SK-N-SH (cell line): ENCODE measurements at regions not wholly inside any gene's neighbourhood (a gene's known extent, or its start where the extent isn't known, plus 50 kb on each side); places are given as distances from the start of the nearest gene placed in this dataset.
"Not testable (repeated sequence)": the region's sequence is repeated elsewhere in the genome, so short reads cannot be mapped to it uniquely, and the experiment has no call there.

Experiments used
- CTCF ChIA-PET: fragments of 300-600, 350-600 bp; formaldehyde crosslinking; extraction: SDS; loops from one replicate; lab custom pipeline; 2021; lab: Yijun Ruan, JAX
- POLR2A ChIA-PET: fragments of 350-600 bp; sonication (Branson Sonifier 250); formaldehyde crosslinking; extraction: SDS; loops from one replicate; lab custom pipeline; 2020; ENCODE audit warnings: antibody characterized with exemption, inconsistent platforms; lab: Yijun Ruan, JAX
- DNase-seq: peaks from one replicate; pipeline ENCODE4 v3.0.0; 2012
- H2AFZ ChIP-seq: fragments of 200-600 bp; sonication (generic); 2 replicates; pipeline ENCODE4 v1.8.1; 2016; ENCODE audit warnings: antibody characterized with exemption, mild to moderate bottlenecking, low read depth
- H3F3A ChIP-seq: fragments of 200-600 bp; sonication (generic); replicated peaks from 2 replicates; pipeline ENCODE3; 2016; ENCODE audit warnings: antibody characterized with exemption, mild to moderate bottlenecking; ENCODE audit not compliant: insufficient read depth
- H3K27ac ChIP-seq, 2 experiments: fragments of 200-500 bp in 1 of 2; fragments of 200-600 bp in 1 of 2; sonication (Bioruptor generic) in 1 of 2; sonication (generic), shearing (Covaris generic) in 1 of 2; 2 replicates each; pipeline versions ENCODE4 v1.5.1 to v1.6.1; 2014 to 2016; ENCODE audit warnings: low read depth in 2 of 2, inconsistent platforms in 1 of 2, low read length in 1 of 2, mild to moderate bottlenecking in 1 of 2, mixed read lengths in 1 of 2
- H3K27me3 ChIP-seq: fragments of 200-600 bp; sonication (generic), shearing (Covaris generic); 2 replicates; pipeline ENCODE4 v1.6.1; 2016; ENCODE audit warnings: mixed run types; ENCODE audit not compliant: insufficient read depth
- H3K36me3 ChIP-seq, 2 experiments: fragments of 200-500 bp in 1 of 2; fragments of 200-600 bp in 1 of 2; sonication (Bioruptor generic) in 1 of 2; sonication (generic) in 1 of 2; replicated peaks in 1 of 2; 2 replicates each; pipeline versions ENCODE3 to v1.5.1; 2014 to 2016; ENCODE audit warnings: low read length in 1 of 2, mild to moderate bottlenecking in 1 of 2; ENCODE audit not compliant: insufficient read depth in 2 of 2, control insufficient read depth in 1 of 2
- H3K4me1 ChIP-seq, 2 experiments: fragments of 200-500 bp in 1 of 2; fragments of 200-600 bp in 1 of 2; sonication (Bioruptor generic) in 1 of 2; sonication (generic), shearing (Covaris generic) in 1 of 2; 2 replicates each; pipeline versions ENCODE4 v1.5.1 to v1.6.1; 2014 to 2016; ENCODE audit warnings: low read depth in 1 of 2, low read length in 1 of 2, mixed run types in 1 of 2; ENCODE audit not compliant: insufficient read depth in 2 of 2, control insufficient read depth in 1 of 2
- H3K4me2 ChIP-seq: fragments of 200-600 bp; sonication (generic), shearing (Covaris generic); 2 replicates; pipeline ENCODE4 v1.6.1; 2017; ENCODE audit warnings: mixed run types
- H3K4me3 ChIP-seq, 2 experiments: fragments of 200-500 bp in 1 of 2; fragments of 200-600 bp in 1 of 2; sonication (Bioruptor generic) in 1 of 2; sonication (generic), shearing (Covaris generic) in 1 of 2; 2 replicates each; pipeline versions ENCODE4 v1.5.1 to v1.8.1; 2014 to 2016; ENCODE audit warnings: low read depth in 2 of 2, inconsistent platforms in 1 of 2, low read length in 1 of 2, mild to moderate bottlenecking in 1 of 2, mixed read lengths in 1 of 2, moderate library complexity in 1 of 2
- H3K79me2 ChIP-seq: fragments of 200-600 bp; sonication (generic); 2 replicates; pipeline ENCODE4 v1.8.1; 2017; ENCODE audit warnings: mild to moderate bottlenecking; ENCODE audit not compliant: insufficient read depth
- H3K9ac ChIP-seq: fragments of 200-600 bp; sonication (generic); 2 replicates; pipeline ENCODE4 v1.6.1; 2017; ENCODE audit warnings: mixed run types
- H3K9me2 ChIP-seq: fragments of 200-600 bp; sonication (generic); 2 replicates; pipeline ENCODE4 v1.6.1; 2017; ENCODE audit warnings: mixed run types
- H3K9me3 ChIP-seq: fragments of 200-600 bp; sonication (generic); 2 replicates; pipeline ENCODE4 v1.6.1; 2017; ENCODE audit warnings: mixed run types, mild to moderate bottlenecking, moderate library complexity
- H4K20me1 ChIP-seq: fragments of 200-600 bp; sonication (generic); 2 replicates; pipeline ENCODE4 v1.6.1; 2017; ENCODE audit warnings: mild to moderate bottlenecking, mixed run types; ENCODE audit not compliant: insufficient read depth
- CHD2 ChIP-seq: fragments of 150-350 bp; IDR thresholded peaks from 2 replicates; pipeline ENCODE4 v1.6.1; 2018; ENCODE audit warnings: low read length; ENCODE audit not compliant: partially characterized antibody
- CTCF ChIP-seq: fragments of 200-600 bp; sonication (generic); IDR thresholded peaks from 2 replicates; pipeline ENCODE4 v1.6.1; 2017; ENCODE audit warnings: antibody characterized with exemption, mild to moderate bottlenecking, moderate library complexity
- EP300 ChIP-seq, 2 experiments: IDR thresholded peaks; 2 replicates each; pipeline versions ENCODE4 v1.4.0 to v1.6.1; 2012; ENCODE audit warnings: borderline replicate concordance in 1 of 2, low read depth in 1 of 2, low read length in 1 of 2
- EZH2phosphoT487 ChIP-seq: fragments of 200-600 bp; sonication (generic); IDR thresholded peaks from 2 replicates; pipeline ENCODE4 v1.6.1; 2017; ENCODE audit warnings: low read depth, mixed run types, mild to moderate bottlenecking, antibody characterized with exemption, moderate library complexity, borderline replicate concordance
- FOSL2 ChIP-seq: IDR thresholded peaks from 2 replicates; pipeline ENCODE4 v1.4.0; 2012; ENCODE audit warnings: low read depth, mild to moderate bottlenecking, moderate library complexity, borderline replicate concordance
- FOXJ3 ChIP-seq: sonication (generic); formaldehyde crosslinking; IDR thresholded peaks from 2 replicates; pipeline ENCODE4 v1.5.1; 2020; ENCODE audit warnings: mild to moderate bottlenecking, missing genetic modification reagents
- FOXM1 ChIP-seq: IDR thresholded peaks from 2 replicates; pipeline ENCODE4 v1.4.0; 2012; ENCODE audit warnings: low read depth, mild to moderate bottlenecking
- GATA2 ChIP-seq: sonication (generic); formaldehyde crosslinking; IDR thresholded peaks from 2 replicates; pipeline ENCODE4 v1.5.0; 2020; ENCODE audit warnings: mild to moderate bottlenecking, missing genetic modification reagents
- NFIC ChIP-seq: IDR thresholded peaks from 2 replicates; pipeline ENCODE4 v1.4.0; 2012; ENCODE audit warnings: borderline replicate concordance
- POLR2AphosphoS5 ChIP-seq: IDR thresholded peaks from 2 replicates; pipeline ENCODE4 v1.6.1; 2012; ENCODE audit warnings: low read depth, low read length
- RCOR1 ChIP-seq: fragments of 150-350 bp; IDR thresholded peaks from 2 replicates; pipeline ENCODE4 v1.6.1; 2017; ENCODE audit warnings: antibody characterized with exemption, low read length
- TCF12 ChIP-seq: IDR thresholded peaks from 2 replicates; pipeline ENCODE4 v1.4.0; 2012
- TEAD4 ChIP-seq: IDR thresholded peaks from 2 replicates; pipeline ENCODE4 v1.4.0; 2012; ENCODE audit warnings: mild to moderate bottlenecking, borderline replicate concordance; ENCODE audit not compliant: insufficient read depth
- YY1 ChIP-seq: IDR thresholded peaks from 2 replicates; pipeline ENCODE4 v1.4.0; 2012; ENCODE audit warnings: low read depth, mild to moderate bottlenecking
- ZBTB33 ChIP-seq: IDR thresholded peaks from 2 replicates; pipeline ENCODE4 v1.4.0; 2012; ENCODE audit warnings: low read depth, borderline replicate concordance
- WGBS: methylation state at CpG from one replicate; pipeline ENCODE4 v1.1.6; 2017; ENCODE audit warnings: low lambda C conversion rate; 5-methylcytosine and 5-hydroxymethylcytosine counted together

GRCh38 chr1:30518186-30518585 is 205.2 kb downstream of the MATN1 start:
- Histone ChIP-seq H3K27me3 (no peaks in the 10 kb centered on the region), H3K36me3 (no peaks in the 10 kb centered on the region), H3K9me3 (no peaks in the 10 kb centered on the region), H3K9ac (no peak overlapping the region), H2AFZ (no peak overlapping the region), H3K4me1 (no peaks in the 10 kb centered on the region; a peak in 1 of 4 replicates), H3K4me3 (no peak overlapping the region), H3K27ac (no peak overlapping the region), H4K20me1 (no peaks in the 10 kb centered on the region), H3K79me2 (no peaks in the 10 kb centered on the region), H3K9me2 (no peaks in the 10 kb centered on the region), H3F3A (no peaks in the 10 kb centered on the region), H3K4me2 (no peak overlapping the region)
- 0% methylated on average over 2 of the region's 2 CpGs for WGBS
- ChIA-PET CTCF (no interaction called here), POLR2A (no interaction called here)
- no peak for TF ChIP-seq RCOR1
- no peak for TF ChIP-seq FOXM1
- no peak for TF ChIP-seq CHD2
- no peak for TF ChIP-seq FOXJ3 (CRISPR knock-in tag)
- TF ChIP-seq POLR2AphosphoS5: no peak
- no peak for TF ChIP-seq TCF12
- TF ChIP-seq YY1: no peak
- no peak for TF ChIP-seq FOSL2
- no peak for TF ChIP-seq TEAD4
- no peak for TF ChIP-seq EP300 (IDR thresholded peaks at IDR 0.05; ENCODE audit: borderline replicate concordance in 1 of 2, low read depth in 1 of 2, low read length in 1 of 2)
- TF ChIP-seq GATA2 (CRISPR knock-in tag): no peak
- TF ChIP-seq CTCF: no peak
- TF ChIP-seq EZH2phosphoT487: no peak
- TF ChIP-seq ZBTB33: no peak
- TF ChIP-seq NFIC: no peak
- no peak for DNase-seq

- H3K9ac ChIP-seq, H3F3A ChIP-seq, H3K4me3 ChIP-seq, H3K4me1 ChIP-seq, H3K4me2 ChIP-seq, H3K9me3 ChIP-seq, H2AFZ ChIP-seq, CTCF ChIA-PET, H3K36me3 ChIP-seq, POLR2A ChIA-PET, H3K79me2 ChIP-seq, H3K9me2 ChIP-seq, H4K20me1 ChIP-seq, H3K27me3 ChIP-seq, H3K27ac ChIP-seq, DNase-seq: not testable (repeated sequence)
- 74% methylated on average over 6 of the region's 6 CpGs for WGBS
These were observed 205.7 kb downstream of the MATN1 start for GRCh38 chr1:30517666-30518065.

GRCh38 chr1:30517241-30517640 is 206.1 kb downstream of the MATN1 start:
- H3K4me1 ChIP-seq, H3K79me2 ChIP-seq, CTCF ChIA-PET, H3K27ac ChIP-seq, H3K9me3 ChIP-seq, H3K9ac ChIP-seq, POLR2A ChIA-PET, H3K4me2 ChIP-seq, H3K9me2 ChIP-seq, H3K27me3 ChIP-seq, H3K36me3 ChIP-seq, H3K4me3 ChIP-seq, H4K20me1 ChIP-seq, H2AFZ ChIP-seq, H3F3A ChIP-seq, DNase-seq: not testable (repeated sequence)
- 26% methylated on average over 7 of the region's 7 CpGs for WGBS
